Mucosa of descending colon (tissue), 3 donors: ENCODE measurements at regions not wholly inside any gene's neighbourhood (a gene's known extent, or its start where the extent isn't known, plus 50 kb on each side); places are given as distances from the start of the nearest gene placed in this dataset.

Experiments used
- ATAC-seq: fragments of 200-7000 bp; cut with Tn5 transposase; one replicate; pipeline ENCODE4 v1.9.1; 2020; ENCODE audit warnings: mild to moderate bottlenecking, moderate library complexity
- DNase-seq, 3 donors: peaks; one replicate each; pipeline ENCODE4 v3.0.0-alpha.2; 2020
- H3K36me3 ChIP-seq: fragments of 200-600 bp; one replicate; pipeline ENCODE4 v1.8.0; 2021; ENCODE audit warnings: low read depth, mild to moderate bottlenecking
- H3K4me1 ChIP-seq: fragments of 200-600 bp; one replicate; pipeline ENCODE4 v1.8.0; 2021; ENCODE audit warnings: low read depth, mild to moderate bottlenecking
- H3K4me3 ChIP-seq: fragments of 200-600 bp; one replicate; pipeline ENCODE4 v1.8.0; 2021; ENCODE audit warnings: mild to moderate bottlenecking
- H3K9me3 ChIP-seq: fragments of 200-600 bp; one replicate; pipeline ENCODE4 v1.8.0; 2021; ENCODE audit warnings: mild to moderate bottlenecking
- CTCF ChIP-seq: fragments of 200-600 bp; IDR thresholded peaks from one replicate; pipeline ENCODE4 v1.8.0; 2022; ENCODE audit warnings: antibody characterized with exemption, mild to moderate bottlenecking
- intact Hi-C, 2 donors: fragments of 100-400 bp; cut with DNase I in 1 of 2; cut with micrococcal nuclease in 1 of 2; formaldehyde crosslinking; loops; one replicate each; pipeline versions ENCODE4 v1.11.0 to v1.11.1; 2022; cut with DNase I, micrococcal nuclease
- donor health status: DM: no; HTN: no; CAD: no; lungs with moderate emphysema.
- donor health status: DM: no; HTN: no; CAD: no.
- donor health status: DM: no; HTN: yes; CAD: no.

- Histone ChIP-seq H3K4me3 (no peak overlapping the region), H3K9me3 (no peaks in the 10 kb centered on the region), H3K36me3 (no peaks in the 10 kb centered on the region), H3K4me1 (no peaks in the 10 kb centered on the region)
- ATAC-seq (no peak), DNase-seq (no peak)
- TF ChIP-seq CTCF: no peak
- intact Hi-C loops: no loop called here
These were observed 62.1 kb upstream of the CCDC160 start for GRCh38 chrX:134174859-134175258.

- Histone ChIP-seq H3K36me3 (no peaks in the 10 kb centered on the region), H3K4me3 (no peak overlapping the region), H3K9me3 (no peaks in the 10 kb centered on the region), H3K4me1 (no peaks in the 10 kb centered on the region)
- DNase-seq (no peak), ATAC-seq (no peak)
- no peak for TF ChIP-seq CTCF
- intact Hi-C loops: no loop called here
These were observed 59.5 kb upstream of the CCDC160 start for GRCh38 chrX:134177527-134177926.

GRCh38 chrX:134180601-134181274 is 56.2 kb upstream of the CCDC160 start:
- Histone ChIP-seq H3K4me3 (no peak overlapping the region), H3K9me3 (no peaks in the 10 kb centered on the region), H3K36me3 (no peaks in the 10 kb centered on the region), H3K4me1 (no peaks in the 10 kb centered on the region)
- no peak for ATAC-seq
- TF ChIP-seq CTCF: no peak
- intact Hi-C loops: no loop called here
- DNase-seq: no peak

GRCh38 chrX:134181275-134181660 is 55.7 kb upstream of the CCDC160 start:
- intact Hi-C loops: no loop called here
- H3K4me3 ChIP-seq: no peak overlapping the region
- TF ChIP-seq CTCF: no peak
- no peak for ATAC-seq
- no peaks in the 10 kb centered on the region for H3K4me1 ChIP-seq
- no peaks in the 10 kb centered on the region for H3K36me3 ChIP-seq
- DNase-seq: no peak
- no peaks in the 10 kb centered on the region for H3K9me3 ChIP-seq

GRCh38 chrX:134183665-134184064 is 53.3 kb upstream of the CCDC160 start:
- intact Hi-C loops: no loop called here
- DNase-seq: no peak
- TF ChIP-seq CTCF: no peak
- no peaks in the 10 kb centered on the region for H3K9me3 ChIP-seq
- no peak overlapping the region for H3K4me3 ChIP-seq
- no peak for ATAC-seq
- H3K4me1 ChIP-seq: no peaks in the 10 kb centered on the region
- no peaks in the 10 kb centered on the region for H3K36me3 ChIP-seq

- ATAC-seq: no peak
- no peak for TF ChIP-seq CTCF
- DNase-seq: no peak
- H3K9me3 ChIP-seq: no peaks in the 10 kb centered on the region
- H3K4me1 ChIP-seq: no peaks in the 10 kb centered on the region
- intact Hi-C loops: no loop called here
- no peaks in the 10 kb centered on the region for H3K36me3 ChIP-seq
- H3K4me3 ChIP-seq: no peak overlapping the region
These were observed 52.0 kb upstream of the CCDC160 start for GRCh38 chrX:134184936-134185335.
